ENCODE measurements at regions not wholly inside any gene's neighbourhood (a gene's known extent, or its start where the extent isn't known, plus 50 kb on each side); places are given as distances from the start of the nearest gene placed in this dataset.

DNA sequence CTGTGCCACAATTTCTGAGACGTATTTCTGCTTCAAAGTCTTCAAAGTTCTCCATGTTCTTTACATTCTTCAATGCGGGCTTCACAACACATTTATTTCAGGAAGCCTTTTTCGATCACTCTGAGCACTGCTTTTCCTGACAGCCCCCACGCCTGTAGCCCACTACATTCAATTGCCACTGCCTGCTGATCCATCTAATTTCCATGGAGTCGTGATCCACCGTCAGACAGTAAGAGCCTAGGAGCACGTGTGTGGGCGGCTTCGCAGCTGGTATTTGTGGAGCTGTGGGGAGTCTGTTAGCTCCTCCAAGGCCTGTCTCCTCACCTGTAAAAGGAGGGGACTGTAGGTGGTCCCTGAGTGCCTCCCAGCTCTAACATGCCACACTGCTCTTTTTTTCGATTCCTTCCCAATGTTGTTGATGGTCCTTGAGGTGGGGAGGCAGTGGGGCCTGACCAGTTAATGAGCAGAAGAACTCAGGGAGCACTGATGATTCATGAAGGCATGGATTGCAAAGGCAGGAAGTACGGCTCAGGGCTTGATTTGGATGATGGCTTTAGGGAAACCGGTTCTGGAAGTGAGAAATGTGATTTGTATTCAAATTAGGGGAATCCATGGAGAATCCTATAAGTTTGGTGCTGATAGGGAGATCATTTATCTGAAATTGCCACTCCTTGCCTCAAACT, 401.1 kb upstream of the PODXL start:
- TF ChIP-seq EZH2 (IDR thresholded peaks at IDR 0.05; ENCODE audit: insufficient read depth, low read length) = no peak
- TF ChIP-seq, protein P1, sequence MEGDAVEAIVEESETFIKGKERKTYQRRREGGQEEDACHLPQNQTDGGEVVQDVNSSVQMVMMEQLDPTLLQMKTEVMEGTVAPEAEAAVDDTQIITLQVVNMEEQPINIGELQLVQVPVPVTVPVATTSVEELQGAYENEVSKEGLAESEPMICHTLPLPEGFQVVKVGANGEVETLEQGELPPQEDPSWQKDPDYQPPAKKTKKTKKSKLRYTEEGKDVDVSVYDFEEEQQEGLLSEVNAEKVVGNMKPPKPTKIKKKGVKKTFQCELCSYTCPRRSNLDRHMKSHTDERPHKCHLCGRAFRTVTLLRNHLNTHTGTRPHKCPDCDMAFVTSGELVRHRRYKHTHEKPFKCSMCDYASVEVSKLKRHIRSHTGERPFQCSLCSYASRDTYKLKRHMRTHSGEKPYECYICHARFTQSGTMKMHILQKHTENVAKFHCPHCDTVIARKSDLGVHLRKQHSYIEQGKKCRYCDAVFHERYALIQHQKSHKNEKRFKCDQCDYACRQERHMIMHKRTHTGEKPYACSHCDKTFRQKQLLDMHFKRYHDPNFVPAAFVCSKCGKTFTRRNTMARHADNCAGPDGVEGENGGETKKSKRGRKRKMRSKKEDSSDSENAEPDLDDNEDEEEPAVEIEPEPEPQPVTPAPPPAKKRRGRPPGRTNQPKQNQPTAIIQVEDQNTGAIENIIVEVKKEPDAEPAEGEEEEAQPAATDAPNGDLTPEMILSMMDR (IDR thresholded peaks at IDR 0.05; ENCODE audit: insufficient read depth, low read depth, low read length) = no peak

All from astrocyte (in vitro differentiated cells and primary cell).